HUES64 (cell line): ENCODE measurements at regions not wholly inside any gene's neighbourhood (a gene's known extent, or its start where the extent isn't known, plus 50 kb on each side); places are given as distances from the start of the nearest gene placed in this dataset.
"Not testable (repeated sequence)": the region's sequence is repeated elsewhere in the genome, so short reads cannot be mapped to it uniquely, and the experiment has no call there.

Source experiments
- H3K27ac ChIP-seq: 2 replicates; pipeline ENCODE4 v1.7.0; 2013; ENCODE audit warnings: low read depth, low read length, inconsistent platforms
- H3K27me3 ChIP-seq: 2 replicates; pipeline ENCODE4 v1.6.1; 2013; ENCODE audit warnings: mild to moderate bottlenecking, low read length; ENCODE audit not compliant: insufficient read depth
- H3K36me3 ChIP-seq: 2 replicates; pipeline ENCODE4 v1.6.1; 2013; ENCODE audit warnings: mild to moderate bottlenecking, low read length; ENCODE audit not compliant: insufficient read depth
- H3K4me1 ChIP-seq: 2 replicates; pipeline ENCODE4 v1.6.1; 2013; ENCODE audit warnings: mild to moderate bottlenecking, low read length, moderate library complexity; ENCODE audit not compliant: insufficient read depth
- H3K4me3 ChIP-seq: 2 replicates; pipeline ENCODE4 v1.5.1; 2013; ENCODE audit warnings: mild to moderate bottlenecking, low read length, moderate library complexity
- H3K9ac ChIP-seq: 2 replicates; pipeline ENCODE4 v1.6.1; 2013; ENCODE audit warnings: mild to moderate bottlenecking, low read depth, low read length
- H3K9me3 ChIP-seq: 2 replicates; pipeline ENCODE4 v1.6.1; 2013; ENCODE audit warnings: low read depth, low read length; ENCODE audit not compliant: insufficient read depth
- WGBS: fragments of 150-250, 120-280 bp; methylation state at CpG from one replicate; pipeline ENCODE4 v1.1.7; 2013; ENCODE audit warnings: missing lambda C conversion rate; 5-methylcytosine and 5-hydroxymethylcytosine counted together

DNA sequence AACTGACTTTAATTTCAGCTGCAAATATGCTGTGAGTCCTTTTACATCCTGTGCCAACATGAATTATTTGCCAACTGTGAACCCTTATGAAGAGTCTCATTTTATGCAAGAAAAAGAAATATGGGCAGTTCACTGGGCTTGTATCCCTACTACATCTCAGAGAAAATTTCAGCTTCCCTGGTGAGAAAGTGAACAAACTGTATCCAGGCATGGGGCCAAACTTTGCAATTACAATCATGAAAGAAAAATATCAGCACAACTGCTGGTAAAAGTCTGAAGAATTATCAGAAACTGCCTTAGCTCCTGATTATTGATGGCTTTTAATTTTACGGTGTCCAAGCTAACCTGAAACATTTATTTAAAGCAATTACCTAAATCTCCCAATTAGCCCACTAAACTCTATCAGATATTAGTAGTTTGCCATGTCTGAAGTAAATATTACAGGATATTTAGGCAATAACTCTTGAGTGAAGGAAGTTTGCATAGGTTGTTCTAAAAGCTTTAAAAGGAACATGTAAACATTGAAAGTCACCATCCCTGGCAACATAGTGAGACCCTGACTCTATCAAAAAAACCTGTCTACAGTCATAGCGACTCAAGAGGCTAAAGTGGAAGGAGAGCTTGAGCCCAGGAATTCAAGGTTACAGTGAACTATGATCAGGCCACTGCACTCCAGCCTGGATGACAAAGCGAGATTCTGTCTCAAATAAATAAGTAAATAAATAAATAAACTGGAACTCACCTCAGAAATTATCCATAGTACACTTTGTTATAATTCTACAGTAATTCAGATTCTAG is 83.9 kb upstream of the HCN1 start:
- 56% methylated on average over 2 of the region's 3 CpGs for WGBS
- no peak overlapping the region for H3K9ac ChIP-seq
- no peak overlapping the region for H3K27ac ChIP-seq
- H3K27me3 ChIP-seq: no peaks in the 10 kb centered on the region
- peaks cover 63% of the 10 kb centered on the region for H3K9me3 ChIP-seq
- no peaks in the 10 kb centered on the region for H3K36me3 ChIP-seq
- H3K4me3 ChIP-seq: no peak overlapping the region
- H3K4me1 ChIP-seq: no peaks in the 10 kb centered on the region

DNA sequence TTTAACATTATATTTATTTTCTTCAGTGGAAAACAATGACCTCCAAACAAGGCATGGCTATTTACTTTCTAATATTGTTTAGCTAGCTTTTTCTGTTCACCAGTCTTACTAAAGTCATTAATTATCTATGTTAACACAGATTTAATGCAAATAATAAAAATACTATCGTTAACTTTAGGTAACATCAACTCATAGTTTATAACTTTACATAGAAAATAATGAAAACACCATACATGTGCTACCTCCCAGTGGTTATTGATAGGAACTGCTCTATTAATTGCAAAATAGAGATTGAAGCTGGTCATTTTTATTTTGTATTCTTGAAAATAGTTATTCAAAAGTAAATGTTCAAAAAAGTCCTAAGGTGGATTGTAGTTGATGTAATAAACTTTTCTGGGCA is 78.3 kb upstream of the HCN1 start:
- no peaks in the 10 kb centered on the region for H3K36me3 ChIP-seq
- H3K27me3 ChIP-seq: no peaks in the 10 kb centered on the region
- H3K9me3 ChIP-seq: peaks cover 30% of the 10 kb centered on the region; the same call in 1 of the 2 replicates
- no peak overlapping the region for H3K9ac ChIP-seq
- no CpG with 5 or more reads among the region's 1 CpG for WGBS
- H3K27ac ChIP-seq: no peak overlapping the region
- H3K4me3 ChIP-seq: no peak overlapping the region
- no peaks in the 10 kb centered on the region for H3K4me1 ChIP-seq

DNA sequence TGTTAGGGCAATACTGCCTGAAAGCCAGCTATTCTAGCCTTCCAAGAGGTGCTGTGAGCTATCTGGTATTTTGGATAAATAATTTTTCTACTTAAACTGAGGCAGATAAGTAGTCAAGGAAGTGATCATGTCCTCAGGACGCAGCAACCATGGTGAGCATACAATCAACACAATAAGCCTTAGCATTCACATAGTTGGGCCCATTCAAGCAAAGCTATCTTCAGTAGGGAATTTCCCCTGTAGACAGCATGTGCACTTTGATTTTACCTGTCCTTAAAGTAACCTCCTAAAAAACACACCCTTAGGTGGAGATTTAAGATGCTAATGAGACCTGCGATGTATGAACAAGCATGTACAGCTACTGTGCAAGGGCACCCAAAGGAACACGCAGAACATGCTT is 76.2 kb upstream of the HCN1 start:
- H3K9me3 ChIP-seq: peaks cover 22% of the 10 kb centered on the region; the same call in 1 of the 2 replicates
- H3K36me3 ChIP-seq: no peaks in the 10 kb centered on the region
- H3K27me3 ChIP-seq: no peaks in the 10 kb centered on the region
- H3K9ac ChIP-seq: no peak overlapping the region
- no peak overlapping the region for H3K27ac ChIP-seq
- no peaks in the 10 kb centered on the region for H3K4me1 ChIP-seq
- 73% methylated on average over 3 of the region's 3 CpGs for WGBS
- no peak overlapping the region for H3K4me3 ChIP-seq

DNA sequence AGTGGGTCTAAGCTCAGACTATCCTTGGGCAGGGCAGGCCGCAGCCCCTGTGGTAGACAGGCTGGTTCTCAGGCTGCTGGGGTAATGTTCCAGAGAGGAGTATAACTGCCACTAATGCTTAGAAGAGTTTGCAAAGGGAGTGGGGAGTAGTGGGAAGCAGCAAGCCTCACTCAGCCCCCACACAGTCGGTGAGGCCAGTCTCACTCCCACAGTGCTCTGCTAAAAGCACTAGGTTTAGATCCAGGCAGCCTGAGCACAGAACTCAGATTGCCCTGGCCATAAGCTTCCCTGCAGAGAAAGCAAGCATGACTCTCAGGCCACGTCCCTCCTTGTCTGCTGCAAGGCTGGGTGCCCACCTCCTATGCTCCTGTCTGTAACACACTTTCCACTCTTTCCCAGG is 69.4 kb upstream of the HCN1 start:
- Histone ChIP-seq H3K27ac (no peak overlapping the region), H3K36me3 (no peaks in the 10 kb centered on the region), H3K4me3 (no peak overlapping the region), H3K9me3 (peaks cover 40% of the 10 kb centered on the region), H3K27me3 (no peaks in the 10 kb centered on the region), H3K9ac (no peak overlapping the region), H3K4me1 (no peaks in the 10 kb centered on the region)
- WGBS: 70% methylated on average over 3 of the region's 3 CpGs

DNA sequence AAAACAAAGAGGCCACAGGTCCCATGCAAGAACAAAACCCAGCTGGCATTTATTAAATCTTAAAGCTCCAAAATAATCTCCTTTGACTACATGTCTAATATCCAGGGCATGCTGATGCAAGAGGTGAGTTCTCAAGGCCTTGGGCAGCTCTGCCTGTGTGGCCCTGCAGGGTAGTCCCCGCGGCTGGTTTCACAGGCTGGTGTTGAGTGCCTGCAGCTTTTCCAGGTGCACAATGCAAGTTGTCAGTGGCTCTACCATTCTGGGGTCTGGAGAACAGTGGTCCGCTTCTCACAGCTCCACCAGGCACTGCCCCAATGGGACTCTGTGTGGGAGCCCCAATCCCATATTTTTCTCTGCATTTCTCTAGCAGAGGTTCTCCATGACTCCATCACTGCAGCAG is 54.4 kb upstream of the HCN1 start:
- Histone ChIP-seq H3K9me3 (peaks cover 29% of the 10 kb centered on the region), H3K4me1 (no peaks in the 10 kb centered on the region), H3K27ac (no peak overlapping the region), H3K4me3 (no peak overlapping the region), H3K27me3 (no peaks in the 10 kb centered on the region), H3K9ac (no peak overlapping the region), H3K36me3 (no peaks in the 10 kb centered on the region)
- WGBS: 96% methylated on average over 3 of the region's 3 CpGs

DNA sequence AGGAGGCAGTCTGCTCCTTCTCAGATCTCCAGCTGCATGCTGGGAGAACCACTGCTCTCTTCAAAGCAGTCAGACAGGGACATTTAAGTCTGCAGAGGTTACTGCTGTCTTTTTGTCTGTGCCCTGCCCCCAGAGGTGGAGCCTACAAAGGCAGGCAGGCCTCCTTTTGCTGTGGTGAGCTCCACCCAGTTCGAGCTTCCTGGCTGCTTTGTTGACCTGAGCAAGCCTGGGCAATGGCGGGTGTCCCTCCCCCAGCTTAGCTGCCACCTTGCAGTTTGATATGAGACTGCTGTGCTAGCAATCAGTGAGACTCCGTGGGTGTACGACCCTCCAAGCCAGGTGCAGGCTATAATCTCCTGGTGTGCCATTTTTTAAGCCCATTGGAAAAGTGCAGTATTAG is 52.3 kb upstream of the HCN1 start:
- H3K4me3 ChIP-seq, H3K27ac ChIP-seq, H3K4me1 ChIP-seq, H3K27me3 ChIP-seq, H3K9ac ChIP-seq, H3K36me3 ChIP-seq: not testable (repeated sequence)
- H3K9me3 ChIP-seq: peaks cover 20% of the 10 kb centered on the region
- 65% methylated on average over 4 of the region's 4 CpGs for WGBS
